ENCODE measurements at regions not wholly inside any gene's neighbourhood (a gene's known extent, or its start where the extent isn't known, plus 50 kb on each side); places are given as distances from the start of the nearest gene placed in this dataset.

GRCh38 chr4:42328978-42329377, 68.3 kb upstream of the SHISA3 start:
- TF ChIP-seq CTCF (IDR thresholded peaks at IDR 0.05) (no peak), POLR2A (IDR thresholded peaks at IDR 0.05) (no peak), EP300 (IDR thresholded peaks at IDR 0.05; ENCODE audit: low read depth) (no peak)

Measured in transverse colon (tissue), 3 donors.